Prostate gland (tissue), 2 donors: ENCODE measurements at regions not wholly inside any gene's neighbourhood (a gene's known extent, or its start where the extent isn't known, plus 50 kb on each side); places are given as distances from the start of the nearest gene placed in this dataset.
"Not testable (repeated sequence)": the region's sequence is repeated elsewhere in the genome, so short reads cannot be mapped to it uniquely, and the experiment has no call there.

ENCODE experiments used
- POLR2A ChIP-seq: fragments of 450-650 bp; IDR thresholded peaks from one replicate; pipeline ENCODE4 v1.6.1; 2016; ENCODE audit warnings: antibody characterized with exemption, mild to moderate bottlenecking
- TF ChIP-seq, protein P1 (sequence below), 4 experiments: fragments of 200-600 bp in 2 of 4; fragments of 450-650 bp in 2 of 4; sonication (generic) in 2 of 4; IDR thresholded peaks; 1 replicate in 3 of 4; 2 replicates in 1 of 4; pipeline ENCODE4 v1.5.1; 2016 to 2019; ENCODE audit warnings: antibody characterized with exemption in 4 of 4, mild to moderate bottlenecking in 2 of 4, moderate library complexity in 2 of 4

DNA sequence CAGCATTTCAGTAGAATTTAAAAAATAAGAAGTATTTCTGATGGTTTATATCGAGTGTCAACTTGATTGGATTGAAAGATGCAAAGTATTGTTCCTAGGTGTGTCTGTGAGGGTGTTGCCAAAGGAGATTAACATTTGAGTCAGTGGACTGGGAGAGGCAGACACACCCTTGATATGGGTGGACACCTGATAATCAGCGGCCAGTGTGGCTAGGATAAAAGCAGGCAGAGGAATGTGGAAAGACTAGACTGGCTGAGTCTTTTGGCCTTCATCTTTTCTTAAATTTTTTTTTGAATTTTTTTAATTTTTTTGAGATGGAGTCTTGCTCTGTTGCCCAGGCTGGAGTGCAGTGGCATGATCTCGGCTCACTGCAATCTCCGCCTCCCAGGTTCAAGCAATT, 582.0 kb downstream of the STIM2 start:
- TF ChIP-seq, protein P1, sequence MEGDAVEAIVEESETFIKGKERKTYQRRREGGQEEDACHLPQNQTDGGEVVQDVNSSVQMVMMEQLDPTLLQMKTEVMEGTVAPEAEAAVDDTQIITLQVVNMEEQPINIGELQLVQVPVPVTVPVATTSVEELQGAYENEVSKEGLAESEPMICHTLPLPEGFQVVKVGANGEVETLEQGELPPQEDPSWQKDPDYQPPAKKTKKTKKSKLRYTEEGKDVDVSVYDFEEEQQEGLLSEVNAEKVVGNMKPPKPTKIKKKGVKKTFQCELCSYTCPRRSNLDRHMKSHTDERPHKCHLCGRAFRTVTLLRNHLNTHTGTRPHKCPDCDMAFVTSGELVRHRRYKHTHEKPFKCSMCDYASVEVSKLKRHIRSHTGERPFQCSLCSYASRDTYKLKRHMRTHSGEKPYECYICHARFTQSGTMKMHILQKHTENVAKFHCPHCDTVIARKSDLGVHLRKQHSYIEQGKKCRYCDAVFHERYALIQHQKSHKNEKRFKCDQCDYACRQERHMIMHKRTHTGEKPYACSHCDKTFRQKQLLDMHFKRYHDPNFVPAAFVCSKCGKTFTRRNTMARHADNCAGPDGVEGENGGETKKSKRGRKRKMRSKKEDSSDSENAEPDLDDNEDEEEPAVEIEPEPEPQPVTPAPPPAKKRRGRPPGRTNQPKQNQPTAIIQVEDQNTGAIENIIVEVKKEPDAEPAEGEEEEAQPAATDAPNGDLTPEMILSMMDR (IDR thresholded peaks at IDR 0.05) = not testable (repeated sequence)
- not testable (repeated sequence) for TF ChIP-seq POLR2A
